Esophagus squamous epithelium (tissue), 4 donors: ENCODE measurements at regions not wholly inside any gene's neighbourhood (a gene's known extent, or its start where the extent isn't known, plus 50 kb on each side); places are given as distances from the start of the nearest gene placed in this dataset.

Experiments
- CTCF ChIP-seq, 6 experiments: fragments of 450-650 bp in 4 of 6; fragments of 200-600 bp in 2 of 6; sonication (generic) in 2 of 6; IDR thresholded peaks; one replicate each; pipeline ENCODE4 v1.5.1; 2016 to 2019; ENCODE audit warnings: antibody characterized with exemption in 6 of 6, mild to moderate bottlenecking in 4 of 6, moderate library complexity in 4 of 6
- POLR2A ChIP-seq, 4 donors: fragments of 450-650 bp; IDR thresholded peaks; one replicate each; pipeline ENCODE4 v1.6.1; 2017; ENCODE audit warnings: antibody characterized with exemption in 4 of 4, mild to moderate bottlenecking in 4 of 4, moderate library complexity in 3 of 4

GRCh38 chr5:50929174-50929573, 262.7 kb downstream of the PARP8 start:
- no peak for TF ChIP-seq CTCF (IDR thresholded peaks at IDR 0.05)
- no peak for TF ChIP-seq POLR2A (IDR thresholded peaks at IDR 0.05)
